Stimulated activated CD8-positive, alpha-beta memory T cell treated with anti-CD3 and anti-CD28 coated beads, Interleukin-2, amount 100 ng/mL, for 48 hours (primary cell): ENCODE measurements at regions not wholly inside any gene's neighbourhood (a gene's known extent, or its start where the extent isn't known, plus 50 kb on each side); places are given as distances from the start of the nearest gene placed in this dataset.

ENCODE experiments used
- DNase-seq, 2 donors: peaks; one replicate each; pipeline ENCODE4 v3.0.0-alpha.2; 2020; ENCODE audit warnings: low read depth in 2 of 2

DNA sequence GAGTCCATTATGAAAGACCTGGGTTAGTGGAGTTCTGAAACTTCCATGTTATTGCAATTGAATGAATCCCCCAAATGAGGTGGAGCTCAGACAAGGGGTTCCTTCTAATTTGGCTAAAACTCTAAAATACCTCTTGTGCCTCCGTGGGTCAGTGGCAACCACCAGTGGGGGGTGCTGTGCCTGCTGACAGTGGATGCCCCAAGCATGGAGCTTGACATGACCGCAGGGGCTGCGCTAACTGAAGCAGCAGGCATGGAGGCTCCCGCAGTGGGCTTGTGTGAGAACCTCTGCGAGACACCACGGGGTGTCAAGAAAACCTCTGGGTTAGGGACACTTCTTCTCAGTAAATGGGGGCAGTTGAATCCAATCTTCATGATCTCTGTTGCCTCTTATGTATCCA is 200.5 kb downstream of the DRD1 start:
- no peak for DNase-seq

DNA sequence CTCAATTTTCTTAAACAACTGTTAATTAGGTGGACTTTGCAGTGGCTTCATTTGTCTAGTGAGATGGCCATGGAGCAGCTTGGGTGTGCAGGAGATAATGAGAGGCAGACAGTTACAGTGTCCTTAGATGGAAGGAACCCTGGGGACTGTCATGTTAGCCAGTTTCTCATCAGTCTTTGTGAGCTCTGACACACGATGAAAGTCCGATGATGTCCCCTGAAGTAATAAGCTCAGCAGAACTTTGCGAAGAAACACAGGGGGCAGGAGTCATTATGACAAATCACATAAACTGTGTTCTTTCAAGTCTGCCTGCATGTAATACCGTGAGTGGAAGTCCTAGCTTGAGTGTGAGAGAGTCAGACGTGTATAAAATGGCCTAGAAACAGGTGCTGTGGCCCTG is 201.8 kb downstream of the DRD1 start:
- no peak for DNase-seq

DNA sequence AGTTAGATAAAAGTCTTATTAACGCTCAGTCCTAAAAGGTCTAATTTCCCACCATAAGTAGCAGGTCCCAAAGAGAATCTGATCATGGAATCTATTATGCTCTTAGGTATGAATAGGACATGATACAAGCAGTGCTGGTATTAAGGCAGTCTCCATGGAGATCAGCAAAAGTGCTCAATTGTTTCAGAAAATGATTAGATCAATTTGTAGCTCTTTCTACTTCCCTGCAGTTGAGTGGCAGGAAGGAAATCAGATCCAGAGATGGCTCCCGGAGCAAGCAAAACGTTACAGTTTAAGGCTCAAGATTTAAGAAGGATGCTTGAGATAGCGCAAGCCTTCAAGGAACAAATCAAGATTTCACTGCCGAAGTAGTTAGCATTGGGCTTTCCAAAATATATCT is 205.7 kb downstream of the DRD1 start:
- DNase-seq = no peak

DNA sequence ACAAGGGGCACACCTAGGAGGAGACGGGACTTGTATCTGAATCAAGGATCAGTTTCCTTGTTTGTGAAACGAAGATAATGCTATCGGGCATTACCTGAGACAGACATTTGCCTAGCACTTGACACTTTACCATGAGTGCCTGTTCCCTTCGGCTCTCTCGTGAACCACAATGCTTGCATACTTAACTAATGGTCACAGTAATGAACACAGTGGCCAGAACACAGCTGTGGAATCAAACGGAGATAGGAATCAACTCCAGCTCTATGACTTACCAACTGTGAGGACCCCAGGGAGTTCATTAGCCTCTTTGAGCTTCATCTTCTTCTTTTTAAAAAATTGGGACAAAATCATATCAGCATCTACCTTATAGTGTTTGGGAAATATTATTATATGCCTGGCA is 207.8 kb downstream of the DRD1 start:
- DNase-seq = no peak

DNA sequence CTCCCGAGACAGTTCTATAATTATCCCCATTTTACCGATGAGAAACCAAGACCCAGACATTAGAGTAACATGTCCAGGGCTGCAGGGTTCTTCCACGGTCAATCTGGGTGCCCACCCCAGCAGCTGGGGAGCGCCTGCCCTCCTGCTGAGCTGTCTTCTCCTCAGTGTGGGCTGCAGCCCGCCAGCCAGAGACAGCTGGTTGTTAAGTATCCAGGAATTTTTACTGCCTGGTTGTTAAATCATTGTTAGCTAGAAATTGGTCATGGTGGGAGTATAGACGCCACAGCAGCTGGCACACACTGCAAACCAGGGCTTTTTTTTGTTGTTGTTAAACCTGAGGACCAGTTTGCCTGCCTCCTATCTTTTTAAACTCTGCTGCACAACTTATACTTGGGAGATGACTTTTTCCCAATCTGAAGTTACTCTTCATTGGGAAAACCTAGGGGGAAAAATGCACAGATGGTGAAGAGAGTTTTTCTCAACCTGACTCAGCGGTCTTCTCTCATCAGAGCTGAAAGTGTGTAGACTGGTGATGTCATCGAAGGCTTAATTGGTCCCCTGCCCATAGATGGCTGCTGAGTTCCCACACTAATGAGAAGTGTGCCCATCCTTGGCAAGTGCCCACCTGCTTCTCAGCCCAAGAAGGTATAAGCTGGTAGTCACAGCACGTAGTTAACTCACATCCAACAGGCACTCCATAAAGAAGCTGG is 208.6 kb downstream of the DRD1 start:
- DNase-seq = no peak

DNA sequence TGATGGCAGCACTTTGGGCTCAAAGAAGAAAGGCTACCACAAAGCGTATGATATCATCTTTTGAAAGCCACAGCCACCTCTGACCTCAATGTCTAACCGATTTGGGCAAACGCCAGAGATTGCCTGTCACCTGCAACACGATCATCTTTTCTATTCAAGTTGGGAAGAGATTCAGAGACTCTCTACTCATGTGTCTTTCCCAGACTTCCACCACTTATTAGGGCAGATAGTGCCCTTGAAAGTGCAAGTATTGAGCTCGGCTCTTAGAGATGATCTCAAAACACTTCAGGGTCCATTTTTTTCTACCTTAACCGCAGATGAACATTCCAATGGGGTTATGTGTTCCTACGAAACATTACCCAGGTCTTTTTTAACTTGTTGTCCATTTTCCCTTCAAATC is 213.7 kb downstream of the DRD1 start:
- DNase-seq = no peak

DNA sequence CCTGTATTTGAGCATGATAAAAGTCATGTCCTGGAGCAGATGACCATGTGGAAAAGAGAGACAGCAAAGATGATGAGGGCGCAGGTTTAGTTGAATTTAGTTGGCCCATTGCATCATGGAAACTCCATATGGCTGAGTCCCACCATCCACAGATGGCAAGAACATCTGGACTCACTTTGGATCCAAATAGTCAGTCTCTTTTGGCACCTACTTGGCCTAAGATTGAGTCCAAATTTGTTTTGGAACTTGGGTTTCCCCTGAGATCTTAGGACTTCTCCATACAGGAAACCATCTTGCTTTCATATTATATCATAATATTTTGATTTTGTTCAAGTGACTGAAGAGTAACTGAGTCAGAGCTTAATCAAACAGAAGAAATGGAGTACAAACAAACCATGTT is 217.5 kb downstream of the DRD1 start:
- DNase-seq = no peak

DNA sequence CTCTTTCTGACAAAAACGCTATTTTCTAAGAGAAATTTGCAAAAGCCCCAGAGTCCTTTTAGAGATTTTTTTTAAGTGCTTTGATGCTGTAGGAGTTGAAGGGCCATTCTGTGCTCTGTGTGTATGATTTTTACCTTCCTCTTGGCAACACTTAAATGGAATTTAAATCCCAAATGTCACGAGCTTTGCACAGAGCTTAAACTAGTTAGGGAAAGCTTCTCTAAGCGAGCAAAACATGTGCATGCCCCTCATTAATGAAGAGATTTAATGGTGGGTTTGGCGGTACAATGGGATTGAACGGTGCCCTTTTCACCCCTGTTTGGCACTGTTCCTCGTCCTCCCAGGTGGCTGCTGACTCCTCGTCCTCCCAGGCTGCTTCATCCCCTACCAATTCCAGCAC is 220.7 kb downstream of the DRD1 start:
- no peak for DNase-seq

DNA sequence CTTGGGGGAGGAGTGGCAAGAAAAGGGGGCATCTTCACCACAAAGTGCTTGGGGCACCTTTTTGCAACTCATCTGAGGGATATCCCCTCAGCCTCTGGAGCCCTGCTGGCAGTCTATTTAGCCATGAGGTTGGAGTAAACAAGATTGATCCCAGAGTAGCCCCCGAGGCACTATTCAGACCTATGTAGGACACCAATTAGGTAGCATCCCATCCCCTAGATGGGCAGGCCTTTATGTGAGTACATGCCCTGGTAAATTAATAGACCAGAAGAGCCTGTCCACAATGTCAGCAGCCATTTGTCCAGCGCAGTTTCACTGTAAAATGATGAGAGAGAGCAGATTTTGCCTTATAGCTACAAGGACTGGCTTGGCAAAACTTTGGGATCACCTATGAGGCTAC is 221.4 kb downstream of the DRD1 start:
- DNase-seq = no peak

DNA sequence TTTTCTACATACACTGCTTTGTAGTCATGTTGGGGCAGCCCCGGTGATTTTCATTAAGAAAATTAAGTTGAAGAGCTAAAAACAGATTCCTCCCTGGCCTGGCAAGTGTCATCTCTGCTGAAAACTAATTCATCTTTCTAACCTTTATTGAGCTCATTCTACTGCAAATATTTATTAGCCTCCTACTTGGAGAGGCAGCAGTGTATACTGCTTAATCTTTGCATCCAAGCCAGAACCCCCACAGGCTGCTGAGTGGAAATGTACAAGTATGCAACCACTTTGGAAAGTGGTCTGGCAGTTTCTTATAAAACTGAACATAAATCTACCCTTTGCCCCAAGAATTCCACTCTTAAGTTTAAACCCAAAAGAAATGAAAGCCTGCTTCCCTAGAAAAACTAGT is 223.4 kb downstream of the DRD1 start:
- no peak for DNase-seq

DNA sequence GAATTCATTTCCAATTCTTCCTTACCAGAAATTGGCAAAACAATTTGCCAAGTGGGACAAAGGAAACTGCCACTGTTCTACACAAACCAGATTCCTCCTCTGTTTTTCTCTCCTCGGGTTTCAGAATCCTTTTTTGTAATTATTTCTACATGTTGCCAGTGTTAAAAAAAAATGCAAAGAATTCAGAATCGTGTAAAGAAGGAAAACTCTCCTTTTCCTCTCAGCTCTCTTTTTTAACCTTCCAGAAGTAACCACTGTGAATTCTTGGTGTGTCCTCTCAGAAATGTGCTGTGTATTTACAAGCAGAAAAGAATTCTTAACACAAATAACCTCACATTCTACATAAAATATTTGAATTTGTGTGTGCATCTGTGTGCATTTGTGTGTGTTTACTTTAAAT is 224.6 kb downstream of the DRD1 start:
- no peak for DNase-seq

DNA sequence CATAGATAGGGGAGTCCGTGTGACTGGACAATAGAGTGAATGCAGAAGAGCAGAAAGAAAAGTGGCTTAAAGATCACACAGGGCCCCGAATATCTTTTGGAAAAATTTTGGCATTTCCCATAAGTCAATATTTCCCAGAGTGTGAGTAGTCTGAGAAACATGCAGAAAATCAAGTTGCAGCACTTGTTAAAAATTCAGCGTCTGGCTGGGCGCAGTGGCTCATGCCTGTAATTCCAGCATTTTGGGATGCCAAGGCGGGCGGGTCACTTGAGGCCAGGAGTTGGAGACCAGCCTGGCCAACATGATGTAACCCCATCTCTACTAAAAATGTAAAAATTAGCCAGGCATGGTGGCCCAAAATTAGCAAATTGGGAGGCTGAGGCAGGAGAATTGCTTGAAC is 227.0 kb downstream of the DRD1 start:
- no peak for DNase-seq

DNA sequence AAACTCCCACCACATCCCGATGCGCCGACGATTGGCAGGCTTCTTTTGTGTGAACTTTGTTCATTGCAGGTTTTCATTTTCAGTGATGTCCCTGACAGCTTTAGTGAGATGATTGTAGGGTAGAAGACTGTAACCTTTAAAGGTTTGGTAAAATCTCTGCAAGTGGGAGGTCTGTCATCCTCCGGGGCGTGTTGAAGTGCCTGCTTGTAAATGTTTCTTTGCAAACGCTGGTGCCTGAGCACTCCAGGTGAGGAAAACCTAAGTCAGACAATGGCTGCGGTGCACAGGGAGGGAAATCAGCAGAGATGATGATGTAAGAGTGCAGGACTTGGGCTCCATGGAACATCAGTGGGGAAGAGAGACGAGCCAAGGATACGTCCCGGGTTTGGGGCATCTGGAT is 228.1 kb downstream of the DRD1 start:
- no peak for DNase-seq

DNA sequence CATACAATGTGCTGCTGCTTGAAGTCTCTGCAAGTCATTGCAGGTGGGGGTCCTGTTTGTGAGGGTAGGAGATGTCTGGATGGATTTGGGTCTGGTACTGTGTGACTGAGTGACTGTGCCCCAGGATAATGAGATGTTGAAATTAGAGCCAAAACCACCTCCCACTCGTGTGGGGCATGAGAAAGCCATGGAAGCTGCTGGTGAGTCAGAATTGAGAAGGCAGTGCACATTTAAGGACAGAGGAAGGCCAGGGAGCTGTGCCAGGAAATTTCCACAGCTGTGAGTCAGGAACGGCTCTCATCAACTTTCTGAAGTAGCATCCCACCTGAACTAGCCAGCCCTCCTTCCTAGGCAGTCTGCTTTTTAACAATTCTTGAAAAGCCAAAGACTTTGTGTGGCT is 229.8 kb downstream of the DRD1 start:
- no peak for DNase-seq

DNA sequence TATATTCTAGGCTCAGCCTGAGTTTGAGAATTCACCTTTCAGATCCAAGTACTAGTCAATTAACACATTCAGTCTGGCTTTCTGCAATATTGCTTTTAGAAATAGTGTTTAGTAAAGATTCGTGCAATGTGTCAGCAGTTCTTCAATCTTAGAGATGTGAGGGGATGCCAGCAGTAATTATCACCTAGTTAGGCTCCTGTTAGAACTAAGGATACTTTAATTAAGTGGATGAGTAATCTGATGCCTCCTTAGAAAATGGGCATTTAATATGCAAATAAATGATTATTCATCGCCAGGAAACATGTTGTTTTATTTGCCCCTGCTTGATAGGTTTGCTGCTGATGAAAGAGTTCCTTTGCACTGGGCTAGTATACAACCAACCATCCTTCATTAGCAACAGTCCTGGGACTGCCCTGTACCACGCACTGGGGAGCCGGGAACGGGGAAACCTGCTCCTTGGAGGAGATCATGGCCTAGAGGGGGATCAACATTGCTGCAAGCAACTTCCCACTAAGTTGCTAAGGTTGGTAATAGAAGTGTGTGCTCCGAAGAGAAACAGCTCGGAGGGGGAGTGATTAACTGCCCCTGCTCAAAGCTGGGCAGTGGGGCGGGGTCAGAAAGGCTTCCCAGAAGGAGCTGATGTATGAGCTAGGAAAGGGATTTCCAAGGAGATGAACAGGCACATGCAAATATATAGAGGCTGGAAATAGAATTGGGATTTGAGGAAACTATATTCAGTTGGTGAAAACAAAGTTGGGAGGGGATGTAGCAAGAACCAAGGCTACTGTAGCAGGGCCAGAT is 231.8 kb downstream of the DRD1 start:
- no peak for DNase-seq

DNA sequence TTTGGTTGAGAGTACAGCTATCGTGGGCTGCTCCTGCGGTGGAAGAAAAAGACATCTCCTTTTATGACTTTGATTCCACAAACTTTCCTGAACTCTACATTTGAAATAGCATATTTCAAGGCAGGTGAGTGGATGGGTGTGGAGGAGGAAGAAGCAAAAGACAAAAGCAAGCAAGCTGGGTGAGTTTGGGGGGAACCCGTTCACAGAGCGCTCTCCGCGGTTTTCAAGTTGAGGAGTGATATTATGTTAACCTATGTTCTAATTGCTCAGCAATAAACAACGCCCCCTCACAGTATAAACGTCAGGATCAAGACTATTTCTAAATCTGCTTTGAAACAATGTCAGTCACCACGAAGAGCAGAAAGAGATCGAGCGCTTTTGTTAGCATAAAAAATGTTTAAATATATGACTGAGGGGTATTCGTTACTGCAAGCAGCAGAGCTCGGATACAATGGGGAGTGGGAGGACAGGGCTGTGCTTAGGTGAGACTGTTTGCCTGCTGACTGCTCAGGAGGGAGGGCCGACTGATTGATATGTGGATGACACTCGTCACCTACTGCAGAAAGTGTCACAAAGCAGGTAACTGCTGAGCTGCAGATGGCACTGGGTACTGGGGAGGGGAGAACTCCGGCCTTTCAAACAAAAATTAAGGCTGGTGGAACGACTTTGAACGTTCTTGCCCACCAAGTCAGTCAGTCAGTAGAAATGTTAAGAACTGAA is 236.5 kb downstream of the DRD1 start:
- DNase-seq = no peak

DNA sequence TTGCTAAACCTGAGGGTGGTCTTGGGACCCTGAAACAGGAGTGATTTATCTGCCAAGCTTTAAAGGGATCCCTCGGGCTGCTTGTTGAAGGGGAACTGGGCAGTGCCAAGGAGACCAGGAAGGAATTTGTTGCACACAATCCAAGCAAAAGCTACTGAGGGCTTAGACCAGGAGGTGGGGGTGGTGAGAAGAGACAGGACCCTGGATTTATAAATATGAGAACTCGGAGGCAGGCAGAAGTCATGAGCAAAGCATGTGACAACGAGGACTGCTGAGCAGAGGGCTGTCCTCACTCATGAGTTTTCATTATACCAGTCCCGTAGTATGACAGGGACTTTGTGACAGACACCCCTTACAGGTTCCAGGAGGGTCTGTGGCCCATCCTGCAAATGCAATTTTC is 237.3 kb downstream of the DRD1 start:
- no peak for DNase-seq

DNA sequence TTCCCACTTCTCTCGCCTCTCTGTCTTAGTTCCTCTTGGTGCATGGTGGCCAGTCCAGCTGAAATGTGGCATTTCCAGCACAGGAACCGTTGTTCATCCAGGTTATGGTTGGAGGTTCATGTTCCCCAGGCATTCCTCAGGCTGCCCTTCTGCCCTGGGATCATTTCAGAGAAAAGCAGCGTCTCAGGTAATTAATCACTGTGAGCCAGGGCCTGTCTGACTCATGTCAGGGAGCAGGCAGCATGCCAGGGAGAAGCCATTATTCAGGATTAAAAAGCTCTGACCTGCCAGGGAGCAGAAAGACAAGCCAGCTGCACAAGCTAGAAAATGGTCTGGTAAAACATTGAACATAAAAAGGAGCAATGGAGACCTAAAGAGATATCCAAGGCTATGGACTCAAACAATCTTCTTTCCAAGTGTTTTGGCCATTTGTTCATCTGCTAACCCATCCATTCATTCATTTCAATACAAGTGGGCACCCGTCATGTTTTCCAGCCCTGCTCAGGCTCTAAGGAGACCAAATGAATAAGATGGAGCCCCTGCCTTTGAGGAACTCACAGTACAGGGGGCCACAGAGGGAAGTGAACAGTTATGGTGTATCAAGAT is 241.4 kb downstream of the DRD1 start:
- no peak for DNase-seq

DNA sequence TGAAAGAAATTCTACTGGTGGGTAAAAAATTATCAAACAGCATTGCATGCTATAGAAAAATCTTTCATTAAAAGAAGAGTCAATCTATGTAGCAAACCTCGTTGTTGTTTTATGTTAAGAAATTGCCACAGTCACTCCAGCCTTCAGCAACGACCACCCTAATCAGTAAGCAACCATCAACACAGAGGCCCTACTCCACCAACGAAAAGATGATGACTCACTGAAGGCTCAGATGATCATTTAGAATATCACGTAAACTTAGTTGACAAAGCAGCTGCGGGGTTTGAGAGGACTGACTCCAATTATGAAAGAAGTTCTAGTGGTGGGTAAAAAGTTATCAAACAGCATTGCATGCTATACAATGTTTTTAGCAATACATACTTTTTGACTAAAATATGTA is 242.6 kb downstream of the DRD1 start:
- DNase-seq = no peak

DNA sequence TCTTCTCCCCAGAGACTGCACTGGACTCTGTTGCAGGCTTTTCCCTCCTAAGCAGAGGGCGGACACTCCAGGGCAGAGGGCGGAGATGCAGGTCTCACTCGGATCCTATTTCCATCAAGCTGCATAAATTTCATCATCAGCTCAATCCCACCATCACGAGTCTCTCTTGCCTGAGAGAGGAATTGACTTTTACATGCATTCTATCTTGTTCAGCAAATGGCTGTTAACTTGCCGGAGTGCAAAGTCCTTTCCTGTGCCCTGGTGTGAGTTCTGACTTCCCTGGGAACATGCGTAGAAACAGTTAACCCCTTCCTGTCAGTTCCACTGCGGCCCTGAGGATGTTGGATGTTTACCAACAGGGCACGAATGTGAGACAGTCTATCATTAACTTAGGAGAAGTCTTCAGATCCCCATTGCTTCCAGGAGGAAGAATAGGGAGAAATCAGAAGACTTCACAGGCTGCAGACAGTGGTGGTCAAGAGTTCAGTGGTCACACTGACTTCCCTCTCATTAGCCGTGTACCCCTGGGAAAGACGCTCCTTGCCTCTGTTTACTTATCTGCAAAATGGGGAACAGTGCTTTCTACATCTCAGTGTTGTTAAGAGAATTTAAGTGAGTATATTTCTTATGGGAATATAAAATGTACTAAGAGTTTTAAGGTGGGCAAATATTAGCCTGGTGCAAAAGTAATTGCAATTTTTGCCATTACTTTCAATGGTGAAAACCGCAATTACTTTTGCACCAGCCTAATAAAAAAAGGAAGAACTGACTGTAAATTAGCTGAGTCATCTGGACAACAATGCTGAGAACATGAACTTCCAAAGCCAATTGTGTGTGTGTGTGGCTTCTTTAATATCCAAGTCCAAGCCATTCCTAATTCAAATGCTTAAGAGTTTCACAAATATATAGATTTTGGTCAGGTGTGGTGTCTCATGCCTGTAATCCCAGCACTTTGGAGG is 248.0 kb downstream of the DRD1 start:
- DNase-seq = no peak

DNA sequence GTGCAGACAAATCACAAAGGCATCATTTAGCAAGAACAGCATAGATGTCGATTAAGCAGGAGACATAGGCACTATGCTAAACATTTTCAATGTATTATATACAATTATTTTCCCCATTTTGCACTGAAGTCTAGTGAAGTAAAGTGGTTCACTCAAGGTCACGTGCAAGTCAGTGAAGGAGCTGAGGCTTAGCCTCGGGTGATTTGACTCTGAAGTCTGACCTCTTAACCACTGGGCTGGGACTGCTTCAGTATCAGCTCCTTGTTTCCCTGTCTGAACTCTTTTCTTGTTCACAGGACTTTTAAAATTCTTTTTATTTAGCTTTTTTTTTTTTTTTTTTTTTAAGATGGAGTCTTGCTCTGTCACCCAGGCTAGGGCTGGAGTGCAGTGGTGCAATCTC is 262.7 kb downstream of the DRD1 start:
- DNase-seq = no peak
